NAMALWA (cell line): ENCODE measurements at regions not wholly inside any gene's neighbourhood (a gene's known extent, or its start where the extent isn't known, plus 50 kb on each side); places are given as distances from the start of the nearest gene placed in this dataset.

Experiments used
- DNase-seq: peaks from one replicate; pipeline ENCODE4 v3.0.0-alpha.2; 2015; ENCODE audit warnings: low spot score

DNA sequence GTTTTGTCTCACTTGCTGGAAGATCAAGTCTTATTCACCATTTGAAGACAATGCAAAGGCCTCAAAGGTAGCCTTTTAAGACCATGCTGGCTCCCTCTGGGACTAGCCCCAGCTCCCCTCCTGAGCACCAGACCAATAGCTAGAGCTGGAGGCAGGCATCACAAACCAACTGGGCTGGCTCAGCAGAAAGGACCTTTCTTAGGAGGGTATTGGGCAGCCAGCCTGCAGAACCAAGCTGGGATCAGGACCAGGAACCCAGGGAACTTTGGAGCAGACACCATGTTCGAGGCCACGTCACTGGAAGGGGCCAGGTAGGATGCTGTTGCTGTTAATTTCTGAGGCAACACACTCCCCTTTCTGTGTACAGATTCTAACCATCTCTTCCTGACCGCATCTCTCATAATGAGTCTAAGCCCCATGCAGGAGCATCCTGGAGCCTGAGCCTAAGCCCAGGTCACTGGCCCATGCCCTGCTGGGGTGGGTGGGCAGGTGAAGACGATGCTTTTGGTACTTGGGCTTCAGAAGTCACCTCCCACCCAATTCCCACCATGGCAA, 81.4 kb upstream of the KLF13 start:
- DNase-seq, result no peak

DNA sequence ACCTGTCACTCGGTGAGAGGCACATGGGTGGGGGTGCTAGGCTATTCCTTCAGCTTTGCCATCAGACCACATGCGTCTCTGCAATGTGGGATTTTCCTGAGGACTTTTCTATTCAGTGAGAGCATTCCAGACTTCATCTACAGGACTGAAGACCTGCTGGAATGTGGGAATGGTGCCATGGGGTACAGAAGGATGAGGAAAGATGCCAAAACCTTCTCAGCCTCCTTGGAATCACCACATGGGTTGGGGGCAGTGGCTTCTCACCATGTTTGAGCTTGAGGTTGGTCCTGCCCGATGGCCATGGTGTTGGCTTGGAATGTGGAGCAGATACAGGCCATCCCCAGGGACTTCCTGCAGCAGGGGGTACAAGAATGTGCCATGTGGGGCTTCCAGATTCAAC, 80.9 kb upstream of the KLF13 start:
- DNase-seq, result no peak

- no peak for DNase-seq
Measured at GRCh38 chr15:31247404-31247803, 79.2 kb upstream of the KLF13 start.

DNA sequence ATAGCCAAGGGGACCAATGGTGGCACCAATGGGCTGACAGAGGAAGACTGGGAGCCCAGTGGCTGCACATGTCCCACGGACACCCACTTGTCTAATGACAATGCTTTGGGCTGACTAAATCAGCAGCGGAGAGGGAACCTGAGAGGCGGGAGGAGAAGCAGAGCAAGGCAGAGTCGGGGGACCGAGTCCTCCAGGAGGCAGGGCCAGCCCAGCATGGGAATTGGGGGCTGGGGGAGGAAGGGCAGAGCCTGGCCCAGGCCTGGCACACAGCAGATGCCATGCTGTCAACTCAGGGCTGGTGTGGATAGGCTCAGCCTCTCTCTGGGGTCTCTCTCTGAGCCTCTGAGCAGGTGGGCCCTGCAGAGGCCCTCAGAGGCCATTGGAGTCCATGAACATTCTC, 78.4 kb upstream of the KLF13 start:
- no peak for DNase-seq

DNA sequence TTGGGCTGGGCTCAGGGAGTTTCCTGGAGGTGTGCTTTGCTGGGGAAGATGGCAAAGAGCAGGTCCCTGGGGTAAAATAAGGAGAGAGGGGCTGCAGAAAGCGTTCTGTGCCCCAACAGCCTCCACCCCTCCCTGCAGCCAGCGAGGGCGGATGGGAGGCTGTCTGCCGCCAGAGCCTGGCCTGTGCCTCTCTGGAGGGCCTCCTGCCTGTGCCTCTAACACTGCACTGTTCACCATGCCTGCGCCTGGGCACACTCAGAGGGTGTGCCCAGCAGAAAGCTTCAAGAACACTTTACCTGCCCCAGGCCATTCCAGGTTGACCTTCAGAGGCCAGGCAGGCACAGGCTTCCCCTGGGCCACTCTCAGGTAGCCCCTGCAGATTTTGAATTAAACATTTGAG, 77.7 kb upstream of the KLF13 start:
- DNase-seq, result no peak

DNA sequence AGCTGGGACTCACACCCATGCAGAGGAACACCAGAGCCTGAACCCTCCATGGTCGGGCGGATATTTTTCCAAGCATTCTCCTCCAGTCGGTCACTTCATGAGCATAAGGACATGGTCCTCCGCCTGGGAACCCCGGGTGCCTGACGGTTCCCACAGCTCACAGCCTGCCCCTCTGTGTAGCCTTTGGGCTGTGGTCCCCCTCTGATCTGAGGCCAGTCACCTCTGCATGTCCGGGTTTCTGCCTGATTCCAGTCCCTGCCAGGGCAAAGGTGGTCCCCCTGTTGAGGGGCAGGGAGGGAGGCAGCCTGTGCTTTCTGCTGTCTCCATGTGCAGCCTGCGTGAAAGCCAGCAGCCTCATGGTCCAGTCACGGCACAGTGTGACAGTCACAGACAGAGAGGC, 76.6 kb upstream of the KLF13 start:
- DNase-seq, result no peak

DNA sequence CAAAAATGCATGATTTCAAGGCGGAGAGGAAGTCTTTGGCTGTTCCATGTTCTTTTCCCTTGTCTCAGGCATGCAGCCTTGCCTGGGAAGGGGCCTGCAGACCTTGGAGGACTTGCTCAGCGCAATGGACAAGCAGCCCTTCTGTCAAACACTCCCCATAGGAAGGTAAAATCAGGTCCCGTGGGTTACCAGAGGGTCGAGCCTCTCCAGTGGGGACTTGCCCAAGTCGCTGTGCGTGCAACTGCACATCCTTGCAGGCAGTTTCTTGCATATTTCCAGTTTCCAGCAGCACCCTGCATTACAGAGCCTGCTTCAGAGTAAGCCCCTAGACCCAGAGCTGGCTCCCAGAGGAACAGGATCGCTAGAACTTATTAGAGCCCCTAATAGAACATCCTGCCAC, 75.5 kb upstream of the KLF13 start:
- no peak for DNase-seq

- DNase-seq, result no peak
Measured at GRCh38 chr15:31252171-31252785, 74.4 kb upstream of the KLF13 start.

DNA sequence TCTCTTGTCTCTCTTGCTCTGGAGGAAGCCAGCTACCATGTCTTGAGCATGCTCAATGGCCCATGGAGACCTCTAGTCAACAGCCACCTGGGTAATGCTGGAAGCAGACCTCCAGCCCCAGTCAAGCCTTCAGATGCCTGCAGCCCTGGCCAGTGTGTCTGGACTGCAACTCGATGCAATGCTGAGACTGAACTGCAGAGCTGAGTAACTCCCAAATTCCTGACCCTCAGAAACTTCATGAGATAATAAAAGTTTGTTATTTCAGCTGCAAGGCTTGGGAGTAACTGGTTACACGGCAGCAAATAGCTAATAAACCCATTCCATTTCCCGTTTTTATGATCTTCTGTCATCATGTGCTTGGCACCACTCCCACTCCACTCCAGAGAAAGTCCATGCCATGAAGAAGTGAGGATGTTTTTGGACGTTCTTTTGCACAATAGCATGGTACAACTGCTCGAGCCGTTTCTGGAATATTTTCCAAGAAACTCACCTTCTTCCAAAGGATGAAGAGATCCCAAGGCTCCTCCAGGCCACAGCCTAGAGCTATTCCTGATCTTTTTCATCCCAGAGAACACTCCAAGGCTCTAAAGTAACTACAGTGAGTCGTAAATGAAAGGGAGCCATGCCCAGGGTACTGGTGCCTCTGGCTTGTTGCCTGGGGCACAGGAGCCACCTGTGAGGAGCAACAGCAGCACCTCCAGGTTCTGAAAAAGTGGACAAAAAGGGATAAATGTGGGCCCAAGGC, 72.0 kb upstream of the KLF13 start:
- DNase-seq, result peak; percentile 46

GRCh38 chr15:31255176-31255510, 71.5 kb upstream of the KLF13 start:
- peak; percentile 37 for DNase-seq

GRCh38 chr15:31255732-31256377, 70.8 kb upstream of the KLF13 start:
- peak; percentile 81 for DNase-seq

GRCh38 chr15:31256378-31257265, 70.0 kb upstream of the KLF13 start:
- DNase-seq, result peak; percentile 51

- DNase-seq, result no peak
Measured at GRCh38 chr15:31257286-31257685, 69.3 kb upstream of the KLF13 start.

- no peak for DNase-seq
Measured at GRCh38 chr15:31258260-31258659, 68.4 kb upstream of the KLF13 start.

DNA sequence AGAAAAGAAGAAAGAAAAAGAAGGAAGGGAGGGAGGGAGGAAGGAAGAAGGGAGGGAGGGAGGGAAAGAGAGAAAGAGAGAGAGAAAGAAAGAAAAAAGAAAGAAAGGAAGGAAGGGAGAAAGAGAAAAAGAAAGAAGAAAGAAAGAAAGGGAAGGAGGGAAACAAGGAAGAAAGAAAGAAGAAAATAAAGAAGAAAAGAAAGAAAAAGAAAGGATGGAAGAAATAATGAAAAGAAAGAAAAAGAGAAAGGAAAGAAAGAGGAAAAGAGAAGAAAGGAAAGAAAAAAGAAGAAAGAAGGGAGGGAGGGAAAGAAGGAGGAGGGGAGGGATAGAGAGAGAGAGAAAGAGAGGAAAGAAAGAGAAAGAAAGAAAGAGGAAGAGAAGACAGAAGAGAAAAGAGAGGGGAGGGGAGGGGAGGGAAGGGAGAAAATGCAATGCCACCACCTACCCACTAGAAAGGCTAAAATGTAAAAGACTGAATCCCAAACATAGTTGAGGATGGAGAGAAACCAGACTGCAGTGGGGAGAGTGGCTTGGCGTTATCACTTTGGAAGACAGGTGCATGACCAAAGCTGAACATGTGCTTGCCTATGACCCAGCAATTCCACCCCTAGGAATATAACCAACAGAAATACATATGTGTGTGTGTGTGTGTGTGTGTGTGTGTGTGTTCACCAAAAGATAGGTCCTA, 66.9 kb upstream of the KLF13 start:
- DNase-seq, result no peak

GRCh38 chr15:31260646-31261265, 65.9 kb upstream of the KLF13 start:
- DNase-seq, result no peak

DNA sequence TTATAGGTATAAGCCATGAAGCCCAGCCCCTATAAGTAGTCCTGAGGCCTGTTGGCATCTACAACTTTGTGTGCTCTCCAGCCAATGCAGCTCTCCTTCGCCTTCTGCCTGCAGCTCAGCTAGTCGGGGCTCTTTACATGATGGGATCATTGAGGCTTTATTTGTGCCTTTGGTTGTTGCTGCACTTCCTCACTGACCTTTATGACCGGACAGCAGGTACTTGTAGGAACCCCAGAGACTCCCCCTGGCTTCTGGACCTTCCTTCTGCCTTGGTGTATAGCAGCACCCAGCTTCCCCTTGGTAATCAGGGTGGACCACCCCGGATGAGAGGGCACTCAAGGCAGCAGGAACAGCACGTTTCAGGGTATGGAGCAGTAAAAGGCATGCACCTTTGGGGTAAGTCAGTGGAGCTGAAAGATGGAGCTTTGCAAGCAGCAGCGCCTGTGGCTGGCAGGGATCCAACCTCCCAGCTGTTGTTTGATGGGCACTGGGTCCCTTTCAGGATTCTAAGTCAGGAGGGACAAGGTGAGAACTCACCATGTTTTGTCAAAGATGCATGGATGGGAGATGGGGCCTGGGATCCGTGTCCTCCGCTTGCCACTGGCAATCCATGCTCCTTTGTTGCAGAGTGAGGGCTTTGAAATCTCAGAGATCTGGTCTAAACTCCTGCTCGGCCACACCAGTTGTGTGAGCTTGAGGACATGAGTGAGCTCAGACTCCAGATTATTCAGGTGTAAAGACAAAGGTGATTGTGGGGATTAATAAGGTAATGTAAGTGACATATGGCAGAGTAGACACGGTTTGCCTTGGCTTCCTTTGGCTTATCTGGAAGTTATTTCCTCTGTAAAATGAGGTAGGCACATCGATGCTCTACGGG, 65.1 kb upstream of the KLF13 start:
- no peak for DNase-seq

DNA sequence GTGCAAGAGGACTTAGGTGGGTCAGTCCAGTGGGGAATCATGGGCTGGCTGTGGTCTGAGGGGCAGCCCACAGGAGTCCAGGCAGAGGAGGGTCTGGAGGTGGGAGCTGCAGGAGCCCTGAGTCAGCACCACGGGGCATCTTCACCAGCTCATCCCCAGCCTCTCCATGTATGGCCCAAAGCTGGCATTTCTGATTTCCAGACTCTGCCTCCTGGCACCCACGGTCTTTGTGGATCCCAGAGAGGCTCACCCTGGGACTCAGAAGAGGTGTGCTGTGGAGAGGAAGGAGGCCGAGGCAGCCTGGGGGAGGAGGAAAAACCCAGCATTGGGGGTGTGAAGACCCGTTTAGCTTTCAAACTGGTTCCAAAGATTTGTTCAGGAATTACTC, 64.5 kb upstream of the KLF13 start:
- DNase-seq, result no peak

DNA sequence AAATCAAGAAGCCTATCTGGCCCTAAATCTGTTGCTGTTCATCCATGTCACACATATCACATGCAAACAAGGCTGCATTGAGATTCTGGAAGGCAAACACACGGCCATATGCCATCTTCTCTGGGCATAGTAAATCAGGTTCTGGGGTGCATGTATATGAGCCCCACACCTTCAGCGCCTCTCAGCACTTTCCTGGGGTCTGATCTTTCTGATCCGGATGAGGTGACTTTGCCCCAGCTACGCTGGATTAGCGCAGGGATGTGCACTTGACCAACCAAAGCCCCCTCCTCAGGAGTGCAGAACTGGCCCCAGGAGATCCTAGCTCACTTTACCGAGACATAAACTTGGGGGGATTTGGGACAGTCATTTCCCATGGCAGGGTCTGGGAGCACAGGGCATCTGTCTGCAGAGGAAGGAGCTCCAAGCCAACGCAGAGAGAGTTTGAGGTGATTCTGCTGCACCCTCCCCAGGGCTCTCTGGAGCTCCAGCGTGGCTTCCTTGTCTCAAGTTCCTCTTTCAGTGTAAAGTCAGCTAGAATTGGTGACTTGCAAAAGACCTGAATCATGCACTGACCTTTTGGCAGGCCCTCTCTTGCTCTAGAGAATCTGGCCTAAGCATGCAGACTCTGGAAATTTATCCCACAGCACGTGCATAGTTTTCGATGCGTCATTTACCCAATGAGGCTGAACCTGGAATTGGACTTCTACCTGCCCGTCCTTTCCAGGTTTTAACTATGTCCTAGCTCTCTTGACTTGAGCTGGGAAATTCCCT, 63.5 kb upstream of the KLF13 start:
- peak; percentile 90 for DNase-seq
